ENCODE measurements at regions not wholly inside any gene's neighbourhood (a gene's known extent, or its start where the extent isn't known, plus 50 kb on each side); places are given as distances from the start of the nearest gene placed in this dataset.

- no peak for DNase-seq (ENCODE audit: low read depth)
- no peak for TF ChIP-seq CTCF (IDR thresholded peaks at IDR 0.05; ENCODE audit: insufficient read depth, low read depth, low read length, missing control alignments)
Measured at GRCh38 chr16:49970797-49971431, 54.1 kb upstream of the CNEP1R1 start.

DNA sequence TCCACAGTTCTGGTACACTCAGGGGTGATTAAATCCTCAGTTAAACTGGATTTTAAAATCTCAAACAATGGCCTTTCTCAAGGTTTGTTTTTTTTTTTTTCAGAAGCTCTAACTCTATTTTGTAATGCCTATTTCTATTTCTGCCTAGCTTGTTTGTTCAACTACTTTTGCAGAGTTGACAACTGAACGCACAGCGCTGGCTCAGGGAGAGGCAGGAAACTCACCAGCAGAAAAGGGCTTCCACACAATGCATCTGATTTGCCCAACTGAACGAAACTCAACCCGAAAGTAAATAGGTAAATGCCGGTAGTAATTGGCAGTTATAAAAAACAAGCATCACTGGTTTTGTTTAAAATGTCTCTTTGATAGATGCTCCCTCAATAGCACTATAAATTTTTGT lies 52.7 kb upstream of the CNEP1R1 start:
- no peak overlapping the region for H3K4me3 ChIP-seq (ENCODE audit: low read depth, low read length)
- TF ChIP-seq CTCF (IDR thresholded peaks at IDR 0.05; ENCODE audit: insufficient read depth, low read depth, low read length, missing control alignments): no peak
- DNase-seq (ENCODE audit: low read depth): no peak

More at GRCh38 chr16:49970797-49971431, 54.1 kb upstream of the CNEP1R1 start:
- H3K4me3 ChIP-seq (ENCODE audit: low read depth, low read length): no peak overlapping the region

- no peak for TF ChIP-seq CTCF (IDR thresholded peaks at IDR 0.05; ENCODE audit: insufficient read depth, low read depth, low read length, missing control alignments)
- no peak for DNase-seq (ENCODE audit: low read depth)
- H3K4me3 ChIP-seq (ENCODE audit: low read depth, low read length): no peak overlapping the region
Measured at GRCh38 chr16:49972961-49973360, 52.1 kb upstream of the CNEP1R1 start.
